ENCODE measurements at regions not wholly inside any gene's neighbourhood (a gene's known extent, or its start where the extent isn't known, plus 50 kb on each side); places are given as distances from the start of the nearest gene placed in this dataset.

DNA sequence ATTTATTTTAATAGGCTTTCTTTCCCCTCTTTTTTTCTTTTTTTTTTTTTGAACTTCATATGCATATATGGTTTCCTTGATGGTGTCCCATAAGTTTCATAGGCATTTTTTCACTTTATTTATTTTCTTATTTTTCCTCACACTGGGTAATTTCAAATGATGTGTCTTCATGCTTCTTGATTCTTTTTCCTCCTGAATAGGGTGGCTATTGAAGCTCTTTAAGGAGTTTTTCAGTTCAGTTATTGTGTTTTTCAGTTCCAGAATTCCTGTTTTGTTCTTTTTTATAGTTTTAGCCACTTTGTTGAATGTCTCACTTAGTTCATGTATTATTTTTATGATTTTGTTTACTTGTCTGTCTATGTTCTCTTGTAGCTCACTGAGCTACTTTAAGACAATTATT is 273.2 kb downstream of the NFKBIZ start:
- intact Hi-C loops (cut with DNase I), result no loop called here
- H3K9me3 ChIP-seq, result peaks cover 5% of the 10 kb centered on the region
- TF ChIP-seq POLR2AphosphoS5 (IDR thresholded peaks at IDR 0.05; ENCODE audit: insufficient read depth in 1 of 2, low read depth in 1 of 2) (no peak), POLR2A (IDR thresholded peaks at IDR 0.05) (no peak)
- TF ChIP-seq, protein P1, sequence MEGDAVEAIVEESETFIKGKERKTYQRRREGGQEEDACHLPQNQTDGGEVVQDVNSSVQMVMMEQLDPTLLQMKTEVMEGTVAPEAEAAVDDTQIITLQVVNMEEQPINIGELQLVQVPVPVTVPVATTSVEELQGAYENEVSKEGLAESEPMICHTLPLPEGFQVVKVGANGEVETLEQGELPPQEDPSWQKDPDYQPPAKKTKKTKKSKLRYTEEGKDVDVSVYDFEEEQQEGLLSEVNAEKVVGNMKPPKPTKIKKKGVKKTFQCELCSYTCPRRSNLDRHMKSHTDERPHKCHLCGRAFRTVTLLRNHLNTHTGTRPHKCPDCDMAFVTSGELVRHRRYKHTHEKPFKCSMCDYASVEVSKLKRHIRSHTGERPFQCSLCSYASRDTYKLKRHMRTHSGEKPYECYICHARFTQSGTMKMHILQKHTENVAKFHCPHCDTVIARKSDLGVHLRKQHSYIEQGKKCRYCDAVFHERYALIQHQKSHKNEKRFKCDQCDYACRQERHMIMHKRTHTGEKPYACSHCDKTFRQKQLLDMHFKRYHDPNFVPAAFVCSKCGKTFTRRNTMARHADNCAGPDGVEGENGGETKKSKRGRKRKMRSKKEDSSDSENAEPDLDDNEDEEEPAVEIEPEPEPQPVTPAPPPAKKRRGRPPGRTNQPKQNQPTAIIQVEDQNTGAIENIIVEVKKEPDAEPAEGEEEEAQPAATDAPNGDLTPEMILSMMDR (IDR thresholded peaks at IDR 0.05), result no peak
- no peaks in the 10 kb centered on the region for H3K36me3 ChIP-seq
- H3K27me3 ChIP-seq, result no peaks in the 10 kb centered on the region
- no peak overlapping the region for H3K27ac ChIP-seq
- DNase-seq (ENCODE audit: extremely low spot score in 2 of 2), result no peak
- no peaks in the 10 kb centered on the region for H3K4me1 ChIP-seq
- no peak overlapping the region for H3K4me3 ChIP-seq

DNA sequence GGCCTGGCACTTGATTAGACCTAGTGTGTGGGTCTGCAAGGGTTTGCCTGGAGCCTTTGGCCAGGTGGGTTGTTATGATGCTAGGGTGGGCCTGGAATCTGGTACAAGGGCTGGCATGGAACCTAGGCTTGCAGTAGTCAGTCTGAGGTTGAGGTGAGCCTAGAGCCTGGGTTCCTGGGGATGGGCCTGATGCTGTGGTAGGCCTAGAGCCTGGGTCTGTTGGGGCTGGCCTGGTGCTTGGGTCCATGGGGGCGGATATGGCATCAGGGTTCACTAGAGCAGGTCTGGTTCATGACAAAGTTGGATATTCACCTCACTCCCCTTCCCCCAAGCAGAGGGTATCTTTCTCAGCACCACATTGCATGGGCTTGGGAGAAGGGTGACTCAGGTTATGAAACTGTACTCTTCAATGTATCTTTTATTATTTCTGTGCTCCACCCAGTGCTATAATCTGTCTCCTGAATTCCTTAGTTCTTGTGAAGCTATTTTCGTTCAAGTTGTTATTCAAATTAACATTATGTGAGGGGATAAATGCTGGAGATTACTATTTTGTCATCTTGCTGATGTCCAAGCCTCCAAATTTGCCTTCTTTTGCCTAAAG is 274.4 kb downstream of the NFKBIZ start:
- TF ChIP-seq, protein P1 (IDR thresholded peaks at IDR 0.05), result no peak
- no peak for TF ChIP-seq POLR2AphosphoS5 (IDR thresholded peaks at IDR 0.05; ENCODE audit: insufficient read depth in 1 of 2, low read depth in 1 of 2)
- no peak for TF ChIP-seq POLR2A (IDR thresholded peaks at IDR 0.05)
- Histone ChIP-seq H3K4me1 (no peaks in the 10 kb centered on the region), H3K9me3 (peaks cover 5% of the 10 kb centered on the region), H3K27me3 (no peaks in the 10 kb centered on the region), H3K36me3 (no peaks in the 10 kb centered on the region), H3K27ac (no peak overlapping the region), H3K4me3 (no peak overlapping the region)
- no peak for DNase-seq (ENCODE audit: extremely low spot score in 2 of 2)
- intact Hi-C loops (cut with DNase I), result no loop called here

DNA sequence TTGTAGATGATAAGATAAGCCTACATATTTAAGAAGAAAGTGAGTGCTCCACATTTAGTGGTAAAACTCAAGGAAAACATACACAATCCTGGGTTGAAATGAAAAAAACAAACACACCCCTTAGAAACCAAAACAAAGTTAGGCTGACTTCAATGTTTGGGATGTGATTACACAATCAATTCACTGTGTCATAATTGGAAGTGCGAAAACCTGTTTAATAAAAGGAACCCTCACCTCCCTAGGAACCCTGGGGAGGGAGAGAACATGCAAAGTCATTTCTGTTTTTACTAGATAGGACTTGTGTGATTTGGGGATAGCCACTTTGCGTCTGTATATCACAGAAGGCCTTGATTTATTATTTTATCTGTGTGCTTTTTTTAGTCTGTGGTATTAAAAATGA is 275.0 kb downstream of the NFKBIZ start:
- DNase-seq (ENCODE audit: extremely low spot score in 2 of 2), result no peak
- Histone ChIP-seq H3K4me1 (no peaks in the 10 kb centered on the region), H3K9me3 (peaks cover 5% of the 10 kb centered on the region), H3K36me3 (no peaks in the 10 kb centered on the region), H3K27ac (no peak overlapping the region), H3K27me3 (no peaks in the 10 kb centered on the region), H3K4me3 (no peak overlapping the region)
- intact Hi-C loops (cut with DNase I), result no loop called here
- TF ChIP-seq POLR2A (IDR thresholded peaks at IDR 0.05), result no peak
- peak in 1 of 2 donors; percentile 49 for TF ChIP-seq POLR2AphosphoS5 (IDR thresholded peaks at IDR 0.05; ENCODE audit: insufficient read depth in 1 of 2, low read depth in 1 of 2)

DNA sequence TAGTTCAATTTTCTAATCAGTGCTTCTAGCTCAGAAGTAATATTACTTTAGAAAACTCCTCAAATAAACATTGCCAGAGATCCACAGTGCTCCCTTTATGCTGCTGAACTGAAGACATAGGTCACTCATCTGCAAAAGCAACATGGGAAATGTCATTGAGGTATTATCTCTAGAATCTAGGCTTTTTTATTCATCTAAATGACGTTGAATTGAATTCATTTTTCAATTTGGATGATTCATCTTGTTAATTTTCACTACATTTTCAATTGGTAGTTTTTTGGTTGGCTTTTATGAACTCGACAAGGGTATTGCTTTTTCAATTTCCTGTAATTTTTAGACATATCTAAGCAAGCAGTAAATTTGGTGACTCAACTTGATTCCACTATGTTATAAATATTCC is 275.4 kb downstream of the NFKBIZ start:
- TF ChIP-seq POLR2AphosphoS5 (IDR thresholded peaks at IDR 0.05; ENCODE audit: insufficient read depth in 1 of 2, low read depth in 1 of 2), result no peak
- TF ChIP-seq, protein P1 (IDR thresholded peaks at IDR 0.05), result no peak
- TF ChIP-seq POLR2A (IDR thresholded peaks at IDR 0.05), result no peak
- Histone ChIP-seq H3K36me3 (no peaks in the 10 kb centered on the region), H3K4me1 (no peaks in the 10 kb centered on the region), H3K27me3 (no peaks in the 10 kb centered on the region), H3K27ac (no peak overlapping the region), H3K9me3 (peaks cover 5% of the 10 kb centered on the region), H3K4me3 (no peak overlapping the region)
- intact Hi-C loops (cut with DNase I), result no loop called here
- no peak for DNase-seq (ENCODE audit: extremely low spot score in 2 of 2)

DNA sequence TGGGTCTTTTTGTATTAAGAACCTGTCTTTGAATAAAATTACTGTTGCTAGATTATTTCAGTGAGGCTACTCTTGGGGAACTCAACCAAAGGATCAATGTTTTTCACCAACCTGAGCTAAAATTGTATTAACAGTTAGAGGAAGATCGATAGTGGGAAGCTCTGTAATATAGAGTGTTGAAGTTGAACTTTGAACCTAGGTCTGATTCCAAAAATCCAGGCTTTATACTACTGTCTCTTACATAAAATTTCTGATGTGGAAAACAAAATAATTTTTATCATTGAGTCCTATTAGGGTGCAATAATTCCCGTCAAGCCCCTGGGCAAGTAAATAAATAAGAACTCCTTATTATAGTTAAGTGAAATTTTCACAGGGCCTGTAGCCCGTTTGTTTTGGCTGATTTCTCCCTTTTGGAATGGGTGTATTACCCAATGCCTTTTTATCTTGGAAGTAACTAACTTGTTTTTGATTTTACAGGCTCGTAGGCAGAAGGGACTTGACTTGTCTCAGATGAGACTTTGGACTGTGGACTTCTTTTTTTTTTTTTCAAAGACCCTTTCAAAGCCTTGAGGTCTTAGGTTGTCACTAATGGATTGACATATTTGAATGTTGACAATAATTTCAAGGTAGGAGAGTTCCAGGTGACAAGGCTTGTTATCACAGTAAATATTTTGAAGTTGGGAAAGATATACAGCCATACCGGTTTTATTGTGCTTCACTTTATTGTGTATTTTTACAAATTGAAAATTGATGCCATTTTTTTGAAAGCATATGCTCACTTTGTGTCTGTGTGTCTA is 276.1 kb downstream of the NFKBIZ start:
- Histone ChIP-seq H3K27ac (no peak overlapping the region), H3K9me3 (peaks cover 5% of the 10 kb centered on the region), H3K4me1 (no peaks in the 10 kb centered on the region), H3K36me3 (no peaks in the 10 kb centered on the region), H3K27me3 (no peaks in the 10 kb centered on the region), H3K4me3 (no peak overlapping the region)
- DNase-seq (ENCODE audit: extremely low spot score in 2 of 2), result no peak
- intact Hi-C loops (cut with DNase I), result no loop called here
- TF ChIP-seq POLR2A (IDR thresholded peaks at IDR 0.05) (no peak), POLR2AphosphoS5 (IDR thresholded peaks at IDR 0.05; ENCODE audit: insufficient read depth in 1 of 2, low read depth in 1 of 2) (no peak)
- TF ChIP-seq, protein P1 (IDR thresholded peaks at IDR 0.05), result no peak
